Heart left ventricle (tissue), 16 donors: ENCODE measurements at regions not wholly inside any gene's neighbourhood (a gene's known extent, or its start where the extent isn't known, plus 50 kb on each side); places are given as distances from the start of the nearest gene placed in this dataset.

Source experiments
- ATAC-seq, 4 donors: fragments of 200-7000 bp; cut with Tn5 transposase; one replicate each; pipeline ENCODE4 v1.9.1; 2020 to 2022; ENCODE audit warnings: moderate library complexity in 4 of 4, mild to moderate bottlenecking in 3 of 4, moderate number of reproducible peaks in 1 of 4
- DNase-seq, 5 donors: peaks; one replicate each; pipeline ENCODE4 v3.0.0-alpha.2; 2020
- H3K27ac ChIP-seq, 12 donors: fragments of 200-600 bp; sonication (generic) in 4 of 12; one replicate each; pipeline versions ENCODE4 v1.5.0 to v1.8.0; 2016 to 2022; ENCODE audit warnings: mild to moderate bottlenecking in 2 of 12
- H3K27me3 ChIP-seq, 9 donors: fragments of 200-600 bp; sonication (generic) in 2 of 9; one replicate each; pipeline versions ENCODE4 v1.5.1 to v1.8.0; 2016 to 2022; ENCODE audit warnings: mild to moderate bottlenecking in 3 of 9
- H3K36me3 ChIP-seq, 9 donors: fragments of 200-600 bp; sonication (generic) in 2 of 9; one replicate each; pipeline versions ENCODE4 v1.5.0 to v1.8.0; 2018 to 2022; ENCODE audit warnings: mild to moderate bottlenecking in 2 of 9
- H3K4me1 ChIP-seq, 12 donors: fragments of 200-600 bp; sonication (generic) in 4 of 12; one replicate each; pipeline versions ENCODE4 v1.5.0 to v1.8.0; 2016 to 2022; ENCODE audit warnings: mild to moderate bottlenecking in 3 of 12
- H3K4me3 ChIP-seq, 12 donors: fragments of 200-600 bp; sonication (generic) in 4 of 12; one replicate each; pipeline versions ENCODE4 v1.5.0 to v1.8.0; 2017 to 2022; ENCODE audit warnings: mild to moderate bottlenecking in 9 of 12, moderate library complexity in 4 of 12
- H3K9me3 ChIP-seq, 12 donors: fragments of 200-600 bp; sonication (generic) in 4 of 12; one replicate each; pipeline versions ENCODE4 v1.5.0 to v1.8.0; 2016 to 2022; ENCODE audit warnings: mild to moderate bottlenecking in 1 of 12
- POLR2A ChIP-seq, 2 donors: fragments of 450-650 bp; IDR thresholded peaks; one replicate each; pipeline ENCODE4 v1.6.1; 2017; ENCODE audit warnings: antibody characterized with exemption in 2 of 2, mild to moderate bottlenecking in 2 of 2, moderate library complexity in 2 of 2
- WGBS, 4 donors: extraction: QIAGEN DNeasy Blood & Tissue Kit in 2 of 4; methylation state at CpG; one replicate each; pipeline versions ENCODE4 v1.1.5 to v1.1.7; 2013 to 2018; 5-methylcytosine and 5-hydroxymethylcytosine counted together
- intact Hi-C, 10 donors: fragments of 100-400 bp; cut with DNase I; formaldehyde crosslinking; loops; one replicate each; pipeline versions ENCODE4 v1.11.1 to v1.14.2; 2022
- TF ChIP-seq, protein P1 (sequence below), 12 donors: fragments of 200-600 bp; sonication (generic) in 4 of 12; IDR thresholded peaks; one replicate each; pipeline versions ENCODE4 v1.5.0 to v1.8.0; 2018 to 2022; ENCODE audit warnings: antibody characterized with exemption in 12 of 12, mild to moderate bottlenecking in 5 of 12
- donor health status: ischemic (EF 13 %, LVEDD 7.1; RV severe dilation, severe dysfunction).
- donor health status: healthy with polysubstance abuse.
- donor health status: DM: no; HTN: yes; CAD: no.
- donor health status: DM: no; HTN: no; CAD: no.
- donor health status: ischemic (EF 25% LVEDD 6.9; RV normal size, moderate dysfunction).
- donor health status: ischemic (EF 25% LVEDD 5.7; RV mildly dilated, moderate dysfunction).
- donor health status: healthy.
- donor health status: DM: yes; HTN: yes; CAD: no.
- donor health status: ischemic (EF 35%, LVEDD 5.7; RV mildly dilated, moderate dysfunction).
- donor health status: nonischemic (EF 11% LVEDD 7.7; RV severe dilation, severe dysfunction).
- donor health status: DM: yes; HTN: yes; CAD: no.
- donor health status: PGD.
- donor health status: ischemic (EF 29% LVEDD 5.4; RV normal size, mild dysfunction).
- donor health status: nonischemic (EF 23%, LVEDD 6.1; RV moderate dilation, normal function).

- DNase-seq (no peak), ATAC-seq (no peak)
- no peaks in the 10 kb centered on the region for H3K27me3 ChIP-seq
- H3K9me3 ChIP-seq: no peaks in the 10 kb centered on the region
- no peak overlapping the region for H3K27ac ChIP-seq
- no peak overlapping the region for H3K4me3 ChIP-seq
- 72 to 78% (median 73%) methylated on average over 2 of the region's 2 CpGs for WGBS, 4 donors
- H3K4me1 ChIP-seq: no peaks in the 10 kb centered on the region
- TF ChIP-seq, protein P1, sequence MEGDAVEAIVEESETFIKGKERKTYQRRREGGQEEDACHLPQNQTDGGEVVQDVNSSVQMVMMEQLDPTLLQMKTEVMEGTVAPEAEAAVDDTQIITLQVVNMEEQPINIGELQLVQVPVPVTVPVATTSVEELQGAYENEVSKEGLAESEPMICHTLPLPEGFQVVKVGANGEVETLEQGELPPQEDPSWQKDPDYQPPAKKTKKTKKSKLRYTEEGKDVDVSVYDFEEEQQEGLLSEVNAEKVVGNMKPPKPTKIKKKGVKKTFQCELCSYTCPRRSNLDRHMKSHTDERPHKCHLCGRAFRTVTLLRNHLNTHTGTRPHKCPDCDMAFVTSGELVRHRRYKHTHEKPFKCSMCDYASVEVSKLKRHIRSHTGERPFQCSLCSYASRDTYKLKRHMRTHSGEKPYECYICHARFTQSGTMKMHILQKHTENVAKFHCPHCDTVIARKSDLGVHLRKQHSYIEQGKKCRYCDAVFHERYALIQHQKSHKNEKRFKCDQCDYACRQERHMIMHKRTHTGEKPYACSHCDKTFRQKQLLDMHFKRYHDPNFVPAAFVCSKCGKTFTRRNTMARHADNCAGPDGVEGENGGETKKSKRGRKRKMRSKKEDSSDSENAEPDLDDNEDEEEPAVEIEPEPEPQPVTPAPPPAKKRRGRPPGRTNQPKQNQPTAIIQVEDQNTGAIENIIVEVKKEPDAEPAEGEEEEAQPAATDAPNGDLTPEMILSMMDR (IDR thresholded peaks at IDR 0.05): peak in 1 of 12 donors; percentile 6
- TF ChIP-seq POLR2A (IDR thresholded peaks at IDR 0.05): no peak
- H3K36me3 ChIP-seq: no peaks in the 10 kb centered on the region
- intact Hi-C loops: loop anchor here in 1 of 10 donors (5.0 kb wide), 1 partner anchor 39 kb away; no protein-coding TSS in a partner anchor
Measured at GRCh38 chr1:81471255-81471654, 329.5 kb upstream of the ADGRL2 start.

- WGBS, 4 donors: 77 to 84% (median 83%) methylated on average over 3 of the region's 3 CpGs
- Histone ChIP-seq H3K27ac (no peak overlapping the region), H3K4me1 (no peaks in the 10 kb centered on the region), H3K36me3 (no peaks in the 10 kb centered on the region), H3K4me3 (no peak overlapping the region), H3K9me3 (no peaks in the 10 kb centered on the region), H3K27me3 (no peaks in the 10 kb centered on the region)
- DNase-seq: no peak
- TF ChIP-seq POLR2A (IDR thresholded peaks at IDR 0.05): no peak
- TF ChIP-seq, protein P1 (IDR thresholded peaks at IDR 0.05): no peak
- intact Hi-C loops: loop anchor here in 1 of 10 donors (5.0 kb wide), 1 partner anchor 38 kb away; no protein-coding TSS in a partner anchor
- no peak for ATAC-seq
Measured at GRCh38 chr1:81470275-81470674, 330.5 kb upstream of the ADGRL2 start.

- DNase-seq (no peak), ATAC-seq (no peak)
- no peaks in the 10 kb centered on the region for H3K27me3 ChIP-seq
- TF ChIP-seq, protein P1 (IDR thresholded peaks at IDR 0.05): no peak
- no peak for TF ChIP-seq POLR2A (IDR thresholded peaks at IDR 0.05)
- intact Hi-C loops: no loop called here
- no peaks in the 10 kb centered on the region for H3K36me3 ChIP-seq
- WGBS, 4 donors: 92 to 97% (median 95%) methylated on average over 4 of the region's 4 CpGs
- H3K4me3 ChIP-seq: no peak overlapping the region
- no peak overlapping the region for H3K27ac ChIP-seq
- H3K9me3 ChIP-seq: no peaks in the 10 kb centered on the region
- peaks cover 0 to 14% (median 4%) of the 10 kb centered on the region in 12 donors for H3K4me1 ChIP-seq
Measured at GRCh38 chr1:81467383-81467782, 333.4 kb upstream of the ADGRL2 start.

DNA sequence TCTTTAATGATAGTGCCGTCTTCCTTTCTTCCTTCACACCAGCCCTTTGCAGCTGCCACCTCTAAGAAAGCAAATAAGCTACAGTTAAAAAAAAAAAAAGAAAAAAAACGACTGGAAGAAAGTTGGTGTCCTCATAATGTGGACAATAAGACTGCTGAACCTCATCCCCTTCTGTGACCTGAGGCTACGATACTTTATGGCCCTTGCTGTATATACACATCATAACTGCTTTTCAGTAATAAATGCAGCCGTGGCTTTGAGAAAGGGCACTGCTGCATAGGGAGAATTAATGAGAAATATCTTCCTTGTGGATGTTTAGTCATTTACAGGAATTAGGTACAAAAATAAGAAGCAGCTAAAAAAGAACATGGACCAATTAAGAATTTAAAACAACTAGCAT, 333.8 kb upstream of the ADGRL2 start:
- TF ChIP-seq, protein P1 (IDR thresholded peaks at IDR 0.05): no peak
- TF ChIP-seq POLR2A (IDR thresholded peaks at IDR 0.05): no peak
- H3K36me3 ChIP-seq: no peaks in the 10 kb centered on the region
- 85 to 89% (median 88%) methylated on average over 4 of the region's 4 CpGs for WGBS, 4 donors
- intact Hi-C loops: no loop called here
- H3K4me3 ChIP-seq: no peak overlapping the region
- no peaks in the 10 kb centered on the region for H3K27me3 ChIP-seq
- ATAC-seq (no peak), DNase-seq (no peak)
- H3K4me1 ChIP-seq: peaks cover 0 to 14% (median 4%) of the 10 kb centered on the region in 12 donors
- no peak overlapping the region for H3K27ac ChIP-seq
- H3K9me3 ChIP-seq: peaks cover 0 to 2% (median 0%) of the 10 kb centered on the region in 12 donors
